GM12878 (cell line): ENCODE measurements at regions not wholly inside any gene's neighbourhood (a gene's known extent, or its start where the extent isn't known, plus 50 kb on each side); places are given as distances from the start of the nearest gene placed in this dataset.

Experiments
- CEBPB ChIP-seq, 2 experiments: fragments of 150-350 bp in 1 of 2; IDR thresholded peaks; 2 replicates each; pipeline ENCODE4 v1.6.1; 2012 to 2014; ENCODE audit warnings: low read depth in 2 of 2, low read length in 2 of 2, borderline replicate concordance in 1 of 2, inconsistent platforms in 1 of 2
- CEBPZ ChIP-seq: fragments of 150-350 bp; IDR thresholded peaks from 2 replicates; pipeline ENCODE4 v1.6.1; 2016; ENCODE audit warnings: low read depth, low read length
- CTCF ChIP-seq, 3 experiments: IDR thresholded peaks in 2 of 3; conservative IDR thresholded peaks in 1 of 3; 2 replicates each; pipeline ENCODE4 v1.5.1; 2011; ENCODE audit warnings: low read depth in 3 of 3, low read length in 3 of 3, mild to moderate bottlenecking in 3 of 3, control low read depth in 2 of 3, moderate library complexity in 2 of 3, inconsistent platforms in 1 of 3, mixed read lengths in 1 of 3; ENCODE audit not compliant: control insufficient read depth in 2 of 3, insufficient read depth in 1 of 3; ENCODE audit errors: extremely low read depth in 1 of 3
- EZH2 ChIP-seq: IDR thresholded peaks from 2 replicates; pipeline ENCODE4 v1.6.1; 2012; ENCODE audit warnings: low read depth, mild to moderate bottlenecking, control low read depth, inconsistent platforms, low read length, borderline replicate concordance; ENCODE audit not compliant: control insufficient read depth
- LARP7 ChIP-seq: fragments of 450-650 bp; IDR thresholded peaks from 2 replicates; pipeline ENCODE4 v1.6.1; 2017; ENCODE audit warnings: mild to moderate bottlenecking
- POLR2A ChIP-seq: IDR thresholded peaks from 2 replicates; pipeline ENCODE4 v1.6.1; 2011; ENCODE audit warnings: low read depth, mild to moderate bottlenecking, low read length
- PRDM15 ChIP-seq: fragments of 450-650 bp; formaldehyde crosslinking; IDR thresholded peaks from 2 replicates; pipeline ENCODE4 v1.4.0; 2020; ENCODE audit warnings: mild to moderate bottlenecking, moderate library complexity
- RAD21 ChIP-seq: IDR thresholded peaks from 2 replicates; pipeline ENCODE4 v1.6.1; 2011; ENCODE audit warnings: mild to moderate bottlenecking, low read depth, low read length, moderate library complexity; ENCODE audit not compliant: insufficient read depth
- RFX5 ChIP-seq: IDR thresholded peaks from 2 replicates; pipeline ENCODE4 v1.6.1; 2011; ENCODE audit warnings: low read depth, low read length, improper control_type of control experiment

- no peak for TF ChIP-seq RFX5
- no peak for TF ChIP-seq PRDM15 (CRISPR knock-in tag)
- no peak for TF ChIP-seq POLR2A
- TF ChIP-seq CTCF (IDR thresholded peaks at IDR 0.05 in 2 of 3, conservative IDR thresholded peaks at IDR 0.05 in 1 of 3; ENCODE audit: control insufficient read depth in 2 of 3, extremely low read depth in 1 of 3, insufficient read depth in 1 of 3, low read depth in 3 of 3, low read length in 3 of 3): no peak
- no peak for TF ChIP-seq LARP7
- no peak for TF ChIP-seq CEBPB (IDR thresholded peaks at IDR 0.05; ENCODE audit: borderline replicate concordance in 1 of 2, low read depth in 2 of 2, low read length in 2 of 2)
- TF ChIP-seq CEBPZ: no peak
- TF ChIP-seq RAD21: no peak
- no peak for TF ChIP-seq EZH2
Measured at GRCh38 chr10:61283481-61284221, 169.5 kb downstream of the TMEM26 start.
